ENCODE measurements at regions not wholly inside any gene's neighbourhood (a gene's known extent, or its start where the extent isn't known, plus 50 kb on each side); places are given as distances from the start of the nearest gene placed in this dataset.

GRCh38 chr5:8013948-8014710 lies 145.2 kb downstream of the MTRR start:
- TF ChIP-seq POLR2A (IDR thresholded peaks at IDR 0.05; ENCODE audit: low read length) (no peak), GATA1 (IDR thresholded peaks at IDR 0.05; ENCODE audit: low read depth, low read length) (no peak)
